Left ventricle myocardium inferior (tissue), 1 donor: ENCODE measurements at regions not wholly inside any gene's neighbourhood (a gene's known extent, or its start where the extent isn't known, plus 50 kb on each side); places are given as distances from the start of the nearest gene placed in this dataset.

Source experiments
- DNase-seq: peaks from one replicate; pipeline ENCODE4 v3.0.0-alpha.2; 2020
- H3K27ac ChIP-seq: fragments of 200-600 bp; replicated peaks from 2 replicates; pipeline ENCODE4 v1.8.0; 2021
- H3K27me3 ChIP-seq: fragments of 200-600 bp; 2 replicates; pipeline ENCODE4 v1.8.0; 2021; ENCODE audit warnings: low read depth
- H3K36me3 ChIP-seq: fragments of 200-600 bp; 2 replicates; pipeline ENCODE4 v1.8.0; 2021
- H3K4me1 ChIP-seq: fragments of 200-600 bp; 2 replicates; pipeline ENCODE4 v1.8.0; 2021
- H3K4me3 ChIP-seq: fragments of 200-600 bp; 2 replicates; pipeline ENCODE4 v1.8.0; 2021; ENCODE audit warnings: mild to moderate bottlenecking, moderate library complexity
- H3K9me3 ChIP-seq: fragments of 200-600 bp; replicated peaks from 2 replicates; pipeline ENCODE4 v1.8.0; 2021
- intact Hi-C: fragments of 100-400 bp; cut with micrococcal nuclease; formaldehyde crosslinking; loops from one replicate; pipeline ENCODE4 v1.11.0; 2022
- TF ChIP-seq, protein P1 (sequence below): fragments of 200-600 bp; IDR thresholded peaks from 2 replicates; pipeline ENCODE4 v1.8.0; 2021; ENCODE audit warnings: antibody characterized with exemption, mild to moderate bottlenecking, borderline replicate concordance
- donor health status: DM: no; HTN: yes; CAD: no; lungs with severe emphysema.

DNA sequence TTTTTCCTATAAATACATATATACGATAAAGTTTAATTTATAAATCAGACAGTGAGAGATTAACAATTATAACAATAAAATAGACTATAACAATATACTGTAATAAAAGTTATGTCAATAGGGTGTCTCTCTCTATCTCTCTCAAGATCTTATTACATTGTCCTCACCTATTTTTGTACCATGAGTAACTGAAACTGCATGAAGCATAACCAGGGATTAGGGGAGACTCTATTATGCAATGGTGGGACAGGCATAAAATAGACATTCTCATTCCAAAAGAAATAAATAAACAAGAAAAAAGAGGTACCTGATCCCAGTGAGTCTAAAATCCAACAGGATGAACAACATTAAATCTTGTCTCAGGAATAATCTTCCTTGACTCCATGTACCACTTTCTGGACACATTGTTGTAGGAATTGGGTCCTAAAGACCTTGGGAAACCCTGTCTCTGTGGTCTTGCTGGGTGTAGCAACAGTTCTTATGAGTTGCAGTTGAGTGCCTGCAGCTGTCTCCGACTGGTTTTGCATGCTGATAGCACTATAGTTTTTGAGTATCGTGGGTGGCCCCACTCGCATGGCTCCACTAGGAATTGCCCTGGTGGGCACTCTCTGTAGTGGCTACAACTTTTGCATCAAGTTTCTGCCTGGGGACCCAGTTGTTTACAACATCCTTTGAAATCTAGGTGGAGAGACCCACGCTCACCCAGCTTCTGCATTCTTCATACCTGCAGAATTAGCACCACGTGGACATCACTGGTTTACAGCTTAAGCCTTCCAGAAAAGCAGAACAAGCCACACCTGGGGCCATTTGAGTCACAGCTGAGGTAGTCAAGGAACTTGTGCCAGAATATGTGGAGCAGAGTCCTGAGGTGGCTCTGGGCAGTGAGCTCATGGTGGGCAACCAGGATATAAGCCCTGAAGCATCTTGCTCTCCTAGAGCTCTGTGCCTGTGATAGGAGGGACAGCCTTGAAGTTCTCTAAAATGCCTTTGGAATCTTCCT lies 204.7 kb downstream of the KITLG start:
- no peaks in the 10 kb centered on the region for H3K36me3 ChIP-seq
- no peaks in the 10 kb centered on the region for H3K9me3 ChIP-seq
- H3K27me3 ChIP-seq = no peaks in the 10 kb centered on the region
- TF ChIP-seq, protein P1, sequence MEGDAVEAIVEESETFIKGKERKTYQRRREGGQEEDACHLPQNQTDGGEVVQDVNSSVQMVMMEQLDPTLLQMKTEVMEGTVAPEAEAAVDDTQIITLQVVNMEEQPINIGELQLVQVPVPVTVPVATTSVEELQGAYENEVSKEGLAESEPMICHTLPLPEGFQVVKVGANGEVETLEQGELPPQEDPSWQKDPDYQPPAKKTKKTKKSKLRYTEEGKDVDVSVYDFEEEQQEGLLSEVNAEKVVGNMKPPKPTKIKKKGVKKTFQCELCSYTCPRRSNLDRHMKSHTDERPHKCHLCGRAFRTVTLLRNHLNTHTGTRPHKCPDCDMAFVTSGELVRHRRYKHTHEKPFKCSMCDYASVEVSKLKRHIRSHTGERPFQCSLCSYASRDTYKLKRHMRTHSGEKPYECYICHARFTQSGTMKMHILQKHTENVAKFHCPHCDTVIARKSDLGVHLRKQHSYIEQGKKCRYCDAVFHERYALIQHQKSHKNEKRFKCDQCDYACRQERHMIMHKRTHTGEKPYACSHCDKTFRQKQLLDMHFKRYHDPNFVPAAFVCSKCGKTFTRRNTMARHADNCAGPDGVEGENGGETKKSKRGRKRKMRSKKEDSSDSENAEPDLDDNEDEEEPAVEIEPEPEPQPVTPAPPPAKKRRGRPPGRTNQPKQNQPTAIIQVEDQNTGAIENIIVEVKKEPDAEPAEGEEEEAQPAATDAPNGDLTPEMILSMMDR = no peak
- H3K4me1 ChIP-seq = no peaks in the 10 kb centered on the region
- no peak for DNase-seq
- no peak overlapping the region for H3K27ac ChIP-seq
- H3K4me3 ChIP-seq = no peak overlapping the region
- intact Hi-C loops = no loop called here

DNA sequence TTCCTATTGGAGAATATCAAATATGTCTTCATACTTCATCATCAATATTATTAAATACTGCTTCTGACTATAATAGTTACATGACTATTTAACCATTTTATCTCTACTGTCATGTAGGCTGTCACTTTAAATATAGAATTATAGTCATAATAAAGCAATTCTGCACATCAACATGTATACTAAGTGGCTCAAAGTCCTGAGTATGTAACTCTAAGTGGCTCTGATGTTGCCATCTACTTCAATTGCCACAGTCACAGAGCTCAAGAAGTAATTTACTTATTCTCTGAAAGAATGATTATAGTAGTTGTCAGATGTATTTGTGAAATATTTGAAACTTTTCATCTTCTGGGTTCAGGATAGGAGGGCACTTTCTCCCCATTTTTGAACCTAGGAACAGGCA lies 202.3 kb downstream of the KITLG start:
- H3K27me3 ChIP-seq = no peaks in the 10 kb centered on the region
- H3K36me3 ChIP-seq = no peaks in the 10 kb centered on the region
- DNase-seq = no peak
- TF ChIP-seq, protein P1 = no peak
- intact Hi-C loops = no loop called here
- H3K4me3 ChIP-seq = no peak overlapping the region
- H3K4me1 ChIP-seq = no peaks in the 10 kb centered on the region
- H3K9me3 ChIP-seq = no peaks in the 10 kb centered on the region
- no peak overlapping the region for H3K27ac ChIP-seq

DNA sequence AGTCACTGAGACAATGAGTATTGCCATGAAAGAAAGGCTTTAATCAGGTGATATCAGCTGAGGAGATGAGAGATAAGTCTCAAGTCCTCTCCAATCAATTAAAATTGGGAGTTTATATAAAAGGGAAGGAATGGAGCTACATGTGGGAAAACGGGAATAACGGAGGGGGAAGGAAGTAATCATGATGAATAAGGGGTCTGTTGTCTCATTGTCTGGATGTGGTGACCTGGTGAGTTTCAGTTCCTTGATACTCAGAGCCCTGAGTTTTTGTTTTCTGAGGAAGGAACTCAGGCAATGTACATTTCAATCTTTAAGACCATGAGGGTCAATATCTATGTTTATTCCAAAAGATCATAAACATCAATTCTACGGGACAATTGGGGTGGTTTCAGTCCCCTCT lies 198.8 kb downstream of the KITLG start:
- Histone ChIP-seq H3K27me3 (no peaks in the 10 kb centered on the region), H3K27ac (no peak overlapping the region), H3K4me1 (no peaks in the 10 kb centered on the region), H3K4me3 (no peak overlapping the region), H3K36me3 (no peaks in the 10 kb centered on the region), H3K9me3 (peaks cover 9% of the 10 kb centered on the region)
- no peak for DNase-seq
- TF ChIP-seq, protein P1 = no peak
- intact Hi-C loops = no loop called here

DNA sequence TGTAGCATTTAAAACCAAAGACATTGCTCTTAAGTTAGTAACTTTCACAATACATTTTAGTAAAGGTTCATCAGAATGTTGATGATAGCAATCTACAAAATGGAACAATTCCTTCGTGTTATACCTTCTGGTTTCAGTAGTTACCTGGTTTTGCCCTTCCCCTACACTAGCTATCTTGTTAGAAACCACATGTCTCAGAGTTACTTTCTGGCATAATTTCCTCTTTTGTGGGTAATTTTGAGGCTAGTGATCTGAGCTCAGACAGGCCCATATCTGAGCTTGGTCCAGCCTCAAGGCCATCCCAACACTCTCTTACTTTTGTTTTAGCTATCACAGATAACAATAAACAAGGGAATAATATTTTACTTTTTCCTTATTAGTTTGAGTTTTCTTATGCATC lies 196.9 kb downstream of the KITLG start:
- intact Hi-C loops = no loop called here
- Histone ChIP-seq H3K9me3 (peaks cover 9% of the 10 kb centered on the region), H3K4me1 (no peaks in the 10 kb centered on the region), H3K27ac (no peak overlapping the region), H3K36me3 (no peaks in the 10 kb centered on the region), H3K27me3 (no peaks in the 10 kb centered on the region), H3K4me3 (no peak overlapping the region)
- no peak for DNase-seq
- TF ChIP-seq, protein P1 = no peak

DNA sequence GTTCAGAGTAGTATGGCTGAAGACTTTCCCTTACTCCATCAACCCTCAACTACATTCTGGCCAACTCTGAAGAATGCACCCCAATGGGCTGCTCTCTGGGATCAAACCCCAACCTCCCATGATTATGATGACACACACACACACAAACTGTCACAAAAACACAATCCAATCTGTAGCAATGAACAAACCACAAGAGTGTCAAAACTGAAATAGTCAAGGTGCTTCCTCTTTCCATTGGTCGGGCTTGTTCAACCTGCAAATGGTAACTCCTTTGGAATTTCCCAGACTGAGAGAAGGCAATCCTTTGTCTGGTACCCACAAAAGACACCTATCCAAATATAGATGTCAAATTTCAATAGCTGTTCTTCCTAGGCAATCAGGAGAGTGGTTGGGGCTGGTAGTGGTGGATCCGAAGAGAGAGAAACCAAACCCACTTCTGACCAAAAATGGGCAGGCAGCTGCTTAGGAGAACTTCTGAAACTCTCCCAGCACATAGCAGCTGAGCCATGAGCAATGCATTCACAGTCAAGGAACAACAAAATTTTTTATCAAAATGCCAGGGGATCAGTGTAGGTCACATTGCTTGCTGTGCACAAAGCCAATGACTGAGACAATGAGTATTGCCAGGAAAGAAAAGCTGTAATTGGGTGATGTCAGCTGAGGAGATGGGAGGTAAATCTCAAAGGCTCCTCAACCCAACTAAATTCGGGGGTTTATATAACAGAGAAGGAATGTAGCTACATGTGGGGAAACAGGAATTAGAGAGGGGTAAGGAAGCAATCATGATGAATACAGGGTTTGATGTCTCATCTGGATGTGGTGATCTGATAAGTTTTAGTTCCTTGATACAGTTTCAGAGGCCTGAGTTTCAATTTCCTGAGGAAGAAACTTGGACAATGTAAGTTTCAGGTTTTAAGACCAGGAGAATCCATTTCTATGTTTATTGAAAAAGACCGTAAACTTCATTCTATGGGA lies 191.4 kb downstream of the KITLG start:
- H3K27ac ChIP-seq = no peak overlapping the region
- no peaks in the 10 kb centered on the region for H3K27me3 ChIP-seq
- H3K9me3 ChIP-seq = peaks cover 9% of the 10 kb centered on the region
- DNase-seq = no peak
- H3K4me3 ChIP-seq = no peak overlapping the region
- no peaks in the 10 kb centered on the region for H3K4me1 ChIP-seq
- TF ChIP-seq, protein P1 = no peak
- intact Hi-C loops = no loop called here
- H3K36me3 ChIP-seq = no peaks in the 10 kb centered on the region
